ENCODE measurements at regions not wholly inside any gene's neighbourhood (a gene's known extent, or its start where the extent isn't known, plus 50 kb on each side); places are given as distances from the start of the nearest gene placed in this dataset.

GRCh38 chr5:33254579-33254978, 186.2 kb upstream of the TARS1 start:
- Histone ChIP-seq H3K79me2 (ENCODE audit: control insufficient read depth, insufficient read depth, low read length) (no peaks in the 10 kb centered on the region), H4K20me1 (replicated peaks; ENCODE audit: control insufficient read depth, insufficient read depth, low read length) (no peaks in the 10 kb centered on the region), H3K9me1 (ENCODE audit: control insufficient read depth, insufficient read depth, low read length) (no peaks in the 10 kb centered on the region), H3K9me3 (replicated peaks; ENCODE audit: control insufficient read depth, insufficient read depth, low read depth, low read length) (no peaks in the 10 kb centered on the region), H3K4me1 (replicated peaks in 1 of 2; ENCODE audit: control insufficient read depth in 2 of 2, insufficient read depth in 2 of 2, low read length in 2 of 2) (no peaks in the 10 kb centered on the region), H3K27me3 (ENCODE audit: control insufficient read depth in 2 of 2, insufficient read depth in 2 of 2, low read length in 2 of 2) (no peaks in the 10 kb centered on the region), H3K27ac (ENCODE audit: extremely low read depth, low read depth, low read length) (no peak overlapping the region), H2AFZ (ENCODE audit: low read depth, low read length) (no peak overlapping the region), H3K9ac (ENCODE audit: insufficient read depth in 1 of 2, low read depth in 2 of 2, low read length in 2 of 2) (no peak overlapping the region), H3K36me3 (ENCODE audit: control insufficient read depth, insufficient read depth, low read length) (no peaks in the 10 kb centered on the region), H3K4me2 (ENCODE audit: insufficient read depth, low read length) (no peak overlapping the region), H3K4me3 (no peak overlapping the region)
- BruUV-seq (replicated peaks), result no TSS peak
- CTCF ChIA-PET (ENCODE audit: low intra/inter-chr PET ratio), result no interaction called here
- DNase-seq (ENCODE audit: extremely low read depth in 1 of 4, low spot score in 3 of 4) (no peak), FAIRE-seq (no peak), ATAC-seq (no peak)
- TF ChIP-seq ZNF561 (CRISPR knock-in tag; conservative IDR thresholded peaks at IDR 0.05), result no peak
- TF ChIP-seq ZNF316 (IDR thresholded peaks at IDR 0.05), result peak; percentile 28; the same call in 1 of the 2 replicates
- TF ChIP-seq GTF2E2 (tag; IDR thresholded peaks at IDR 0.05), result no peak
- no peak for TF ChIP-seq ZBTB2 (IDR thresholded peaks at IDR 0.05)
- no peak for TF ChIP-seq PPARD (CRISPR knock-in tag; IDR thresholded peaks at IDR 0.05)
- TF ChIP-seq COPS2 (conservative IDR thresholded peaks at IDR 0.05), result no peak
- no peak for TF ChIP-seq ZBTB7A (IDR thresholded peaks at IDR 0.05; ENCODE audit: borderline replicate concordance, control insufficient read depth, low read depth, low read length)
- no peak for TF ChIP-seq ZNF785 (CRISPR knock-in tag; IDR thresholded peaks at IDR 0.05)
- TF ChIP-seq CEBPB (tag; IDR thresholded peaks at IDR 0.05), result 0 out of 2 replicates have a peak, but pooled peaks have one; percentile 41
- TF ChIP-seq TEAD1 (CRISPR knock-in tag; IDR thresholded peaks at IDR 0.05), result no peak
- no peak for TF ChIP-seq SMARCB1 (IDR thresholded peaks at IDR 0.05; ENCODE audit: insufficient read length, low read depth)
- TF ChIP-seq ZBTB49 (CRISPR knock-in tag; IDR thresholded peaks at IDR 0.05; ENCODE audit: borderline replicate concordance), result no peak
- no peak for TF ChIP-seq ZNF740 (CRISPR knock-in tag; IDR thresholded peaks at IDR 0.05)
- TF ChIP-seq ZNF740 (tag; IDR thresholded peaks at IDR 0.05), result no peak
- TF ChIP-seq FOXA3 (CRISPR knock-in tag; conservative IDR thresholded peaks at IDR 0.05 in 1 of 2, IDR thresholded peaks at IDR 0.05 in 1 of 2), result no peak
- TF ChIP-seq ZNF699 (CRISPR knock-in tag; IDR thresholded peaks at IDR 0.05; ENCODE audit: insufficient replicate concordance), result no peak
- no peak for TF ChIP-seq SAP30 (IDR thresholded peaks at IDR 0.05; ENCODE audit: borderline replicate concordance, insufficient read depth, low read depth, low read length, poor library complexity, severe bottlenecking)
- intact Hi-C loops (cut with micrococcal nuclease) (no loop called here), in situ Hi-C loops (cut with MboI) (no loop called here)
- POLR2A ChIA-PET, result no interaction called here
- WGBS (ENCODE audit: insufficient coverage, low coverage, missing lambda C conversion rate), result 4% methylated on average over 1 of the region's 1 CpG
